ENCODE measurements at regions not wholly inside any gene's neighbourhood (a gene's known extent, or its start where the extent isn't known, plus 50 kb on each side); places are given as distances from the start of the nearest gene placed in this dataset.

DNA sequence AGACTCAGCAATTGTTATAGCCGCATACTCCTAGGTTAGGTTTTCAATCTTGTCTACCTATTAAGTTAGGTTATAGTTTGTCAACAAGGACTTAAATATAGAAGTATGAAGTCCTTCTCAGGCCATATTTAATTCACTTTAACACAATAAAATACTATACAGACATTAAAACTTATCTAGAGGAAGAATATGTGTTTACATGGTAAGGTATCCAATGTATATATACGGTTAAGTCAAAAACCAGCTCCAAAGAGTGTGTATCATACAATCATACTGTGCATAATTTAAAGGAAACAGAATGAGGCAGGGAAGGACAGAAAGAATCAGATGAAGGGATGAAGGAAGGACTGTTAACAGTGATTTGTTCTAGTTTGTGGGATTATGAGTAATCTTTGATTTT is 79.5 kb upstream of the LANCL2 start:
- whole genome bisulfite sequencing, 2 experiments (ENCODE audit: extremely low coverage in 2 of 2, insufficient read length in 1 of 2), result no CpG with 5 or more reads among the region's 2 CpGs
- no peak overlapping the region for H2BK20ac ChIP-seq (ENCODE audit: low read depth, low read length)

More for the DNA sequence above, 79.5 kb upstream of the LANCL2 start:
- H3K4me2 ChIP-seq (ENCODE audit: low read depth, low read length), result no peak overlapping the region
- no peak overlapping the region for H3K9ac ChIP-seq (ENCODE audit: low read depth, low read length)
- no peak overlapping the region for H3K56ac ChIP-seq (ENCODE audit: extremely low read depth, insufficient read depth, low read length)
- intact Hi-C loops (cut with micrococcal nuclease) (no loop called here), in situ Hi-C loops (cut with MboI; ENCODE audit: low sequenced_read_pairs) (loop anchor here (25.0 kb wide), 2 partner anchors 677 to 802 kb away; partner anchors contain the start of genes MRPS17, NIPSNAP2 and PHKG1), dilution Hi-C loops (cut with HindIII; ENCODE audit: low sequenced_read_pairs, unreplicated experiment) (no loop called here)
- no peak overlapping the region for H2BK120ac ChIP-seq (ENCODE audit: low read depth, low read length)
- H4K20me1 ChIP-seq (ENCODE audit: insufficient read depth, low read length), result no peaks in the 10 kb centered on the region
- H3K9me3 ChIP-seq (ENCODE audit: control insufficient read depth, insufficient read depth, low read length), result no peaks in the 10 kb centered on the region
- BruUV-seq (replicated peaks), result no TSS peak
- H3K4me1 ChIP-seq (ENCODE audit: control insufficient read depth, insufficient read depth, low read length), result no peaks in the 10 kb centered on the region
- H4K8ac ChIP-seq (ENCODE audit: low read depth in 2 of 2, low read length in 2 of 2), result no peak overlapping the region
- H2AK9ac ChIP-seq (replicated peaks; ENCODE audit: low read depth, low read length, poor library complexity), result no peak overlapping the region
- H3K9me1 ChIP-seq (ENCODE audit: insufficient read depth, low read length), result no peaks in the 10 kb centered on the region
- no peak overlapping the region for H3K27ac ChIP-seq (ENCODE audit: insufficient read depth, low read length)
- H3K27me3 ChIP-seq (ENCODE audit: control insufficient read depth, insufficient read depth, low read length), result peaks cover 33% of the 10 kb centered on the region
- CTCF ChIA-PET, result no interaction called here
- H3K23ac ChIP-seq (ENCODE audit: low read depth, low read length), result no peak overlapping the region
- POLR2A ChIA-PET (ENCODE audit: unreplicated experiment), result no interaction called here
- H2AFZ ChIP-seq (replicated peaks; ENCODE audit: low read length, poor library complexity), result no peak overlapping the region
- ATAC-seq (ENCODE audit: low read depth) (no peak), DNase-seq (no peak)
- no peaks in the 10 kb centered on the region for H3K36me3 ChIP-seq (ENCODE audit: control insufficient read depth, insufficient read depth, low read length)
- H2BK15ac ChIP-seq (ENCODE audit: low read depth, low read length), result no peak overlapping the region
- H3K4ac ChIP-seq (ENCODE audit: low read depth, low read length), result no peak overlapping the region
- H3K14ac ChIP-seq (replicated peaks; ENCODE audit: low read depth, low read length), result no peak overlapping the region
- H2BK5ac ChIP-seq (ENCODE audit: low read depth, low read length, poor library complexity, severe bottlenecking), result no peak overlapping the region
- H3K4me3 ChIP-seq (ENCODE audit: insufficient read depth, low read depth, low read length), result no peak overlapping the region
- no peak overlapping the region for H3K18ac ChIP-seq (ENCODE audit: low read depth, low read length)
- no peak for TF ChIP-seq NFE2L2 (IDR thresholded peaks at IDR 0.05; ENCODE audit: low read depth, low read length)
- no peak for TF ChIP-seq FOS (IDR thresholded peaks at IDR 0.05; ENCODE audit: low read depth, low read length)
- no peak for TF ChIP-seq CEBPB (IDR thresholded peaks at IDR 0.05; ENCODE audit: low read depth, low read length)
- TF ChIP-seq CHD1 (IDR thresholded peaks at IDR 0.05; ENCODE audit: low read depth, low read length), result no peak
- TF ChIP-seq MXI1 (IDR thresholded peaks at IDR 0.05; ENCODE audit: borderline replicate concordance, low read depth, low read length), result no peak
- no peak for TF ChIP-seq BHLHE40 (IDR thresholded peaks at IDR 0.05; ENCODE audit: low read depth, low read length)
- TF ChIP-seq SMC3 (IDR thresholded peaks at IDR 0.05; ENCODE audit: low read depth, low read length), result no peak
- no peak overlapping the region for H4K5ac ChIP-seq (ENCODE audit: low read depth, low read length)
- no peak overlapping the region for H2AK5ac ChIP-seq (ENCODE audit: low read depth, low read length)
- H3K79me1 ChIP-seq (ENCODE audit: low read depth in 1 of 2, low read length in 2 of 2), result no peaks in the 10 kb centered on the region
- H4K91ac ChIP-seq (ENCODE audit: insufficient read depth, low read depth, low read length), result no peak overlapping the region

Measured in IMR-90 (cell line).